ENCODE measurements at regions not wholly inside any gene's neighbourhood (a gene's known extent, or its start where the extent isn't known, plus 50 kb on each side); places are given as distances from the start of the nearest gene placed in this dataset.

DNA sequence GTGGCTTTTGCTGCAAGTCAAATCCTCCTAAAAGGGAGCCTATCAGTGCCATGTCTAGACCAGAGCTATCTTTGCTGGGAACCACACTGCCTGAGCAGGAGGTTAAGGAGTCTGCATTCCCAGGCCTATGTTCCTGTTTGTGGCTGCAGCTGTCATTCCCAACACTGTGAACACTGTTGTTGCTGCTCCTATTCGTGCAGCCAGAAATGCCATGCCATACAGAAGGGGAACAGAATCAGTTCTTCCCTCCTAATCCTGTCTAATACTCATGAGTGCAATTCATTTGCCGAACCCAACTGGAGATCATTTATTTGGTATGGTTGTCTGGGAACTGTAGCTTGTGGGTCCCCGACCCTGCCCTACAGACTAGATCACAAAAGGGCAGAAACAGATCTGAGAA is 406.5 kb upstream of the GJE1 start:
- TF ChIP-seq, protein P1, sequence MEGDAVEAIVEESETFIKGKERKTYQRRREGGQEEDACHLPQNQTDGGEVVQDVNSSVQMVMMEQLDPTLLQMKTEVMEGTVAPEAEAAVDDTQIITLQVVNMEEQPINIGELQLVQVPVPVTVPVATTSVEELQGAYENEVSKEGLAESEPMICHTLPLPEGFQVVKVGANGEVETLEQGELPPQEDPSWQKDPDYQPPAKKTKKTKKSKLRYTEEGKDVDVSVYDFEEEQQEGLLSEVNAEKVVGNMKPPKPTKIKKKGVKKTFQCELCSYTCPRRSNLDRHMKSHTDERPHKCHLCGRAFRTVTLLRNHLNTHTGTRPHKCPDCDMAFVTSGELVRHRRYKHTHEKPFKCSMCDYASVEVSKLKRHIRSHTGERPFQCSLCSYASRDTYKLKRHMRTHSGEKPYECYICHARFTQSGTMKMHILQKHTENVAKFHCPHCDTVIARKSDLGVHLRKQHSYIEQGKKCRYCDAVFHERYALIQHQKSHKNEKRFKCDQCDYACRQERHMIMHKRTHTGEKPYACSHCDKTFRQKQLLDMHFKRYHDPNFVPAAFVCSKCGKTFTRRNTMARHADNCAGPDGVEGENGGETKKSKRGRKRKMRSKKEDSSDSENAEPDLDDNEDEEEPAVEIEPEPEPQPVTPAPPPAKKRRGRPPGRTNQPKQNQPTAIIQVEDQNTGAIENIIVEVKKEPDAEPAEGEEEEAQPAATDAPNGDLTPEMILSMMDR (IDR thresholded peaks at IDR 0.05; ENCODE audit: low read depth, low read length), result no peak
- no peak for TF ChIP-seq POLR2A (IDR thresholded peaks at IDR 0.05; ENCODE audit: extremely low read depth, insufficient read length)
- TF ChIP-seq, protein P2, sequence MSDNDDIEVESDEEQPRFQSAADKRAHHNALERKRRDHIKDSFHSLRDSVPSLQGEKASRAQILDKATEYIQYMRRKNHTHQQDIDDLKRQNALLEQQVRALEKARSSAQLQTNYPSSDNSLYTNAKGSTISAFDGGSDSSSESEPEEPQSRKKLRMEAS (IDR thresholded peaks at IDR 0.05; ENCODE audit: low read depth, low read length), result no peak
